ENCODE measurements at regions not wholly inside any gene's neighbourhood (a gene's known extent, or its start where the extent isn't known, plus 50 kb on each side); places are given as distances from the start of the nearest gene placed in this dataset.

GRCh38 chr17:52482271-52482670, 323.8 kb upstream of the CA10 start:
- Histone ChIP-seq H4K20me1 (ENCODE audit: insufficient read depth) (no peaks in the 10 kb centered on the region), H3K9me2 (no peaks in the 10 kb centered on the region), H3K27me3 (ENCODE audit: insufficient read depth) (no peaks in the 10 kb centered on the region), H3K9me3 (peaks cover 4% of the 10 kb centered on the region; the same call in 1 of the 2 replicates), H2AFZ (ENCODE audit: low read depth) (no peak overlapping the region), H3K79me2 (ENCODE audit: insufficient read depth) (no peaks in the 10 kb centered on the region), H3F3A (replicated peaks; ENCODE audit: insufficient read depth) (no peaks in the 10 kb centered on the region), H3K4me2 (no peak overlapping the region), H3K36me3 (replicated peaks in 1 of 2; ENCODE audit: control insufficient read depth in 1 of 2, insufficient read depth in 2 of 2, low read length in 1 of 2) (no peaks in the 10 kb centered on the region), H3K9ac (no peak overlapping the region), H3K4me1 (ENCODE audit: control insufficient read depth in 1 of 2, insufficient read depth in 2 of 2, low read depth in 1 of 2, low read length in 1 of 2) (no peaks in the 10 kb centered on the region), H3K27ac (ENCODE audit: low read depth in 2 of 2, low read length in 1 of 2) (no peak overlapping the region), H3K4me3 (ENCODE audit: low read depth in 2 of 2, low read length in 1 of 2) (no peak overlapping the region)
- ChIA-PET CTCF (no interaction called here), POLR2A (no interaction called here)
- 11% methylated on average over 3 of the region's 3 CpGs for WGBS (ENCODE audit: low lambda C conversion rate)
- DNase-seq = no peak
- TF ChIP-seq RFX5 (IDR thresholded peaks at IDR 0.05; ENCODE audit: low read length) (no peak), SMC3 (IDR thresholded peaks at IDR 0.05; ENCODE audit: low read depth, low read length) (no peak), MXI1 (IDR thresholded peaks at IDR 0.05; ENCODE audit: low read depth, low read length) (no peak), MEF2A (IDR thresholded peaks at IDR 0.05; ENCODE audit: borderline replicate concordance, low read depth) (no peak), JUND (IDR thresholded peaks at IDR 0.05) (no peak), ZBTB33 (IDR thresholded peaks at IDR 0.05; ENCODE audit: borderline replicate concordance, low read depth) (no peak), ELF1 (IDR thresholded peaks at IDR 0.05) (no peak), NFIC (IDR thresholded peaks at IDR 0.05; ENCODE audit: borderline replicate concordance) (no peak), POLR2AphosphoS5 (IDR thresholded peaks at IDR 0.05; ENCODE audit: low read depth, low read length) (no peak), USF2 (IDR thresholded peaks at IDR 0.05; ENCODE audit: borderline replicate concordance, low read depth, low read length) (no peak), FOXJ3 (CRISPR knock-in tag; IDR thresholded peaks at IDR 0.05) (no peak), EP300 (IDR thresholded peaks at IDR 0.05; ENCODE audit: borderline replicate concordance in 1 of 2, low read depth in 1 of 2, low read length in 1 of 2) (no peak)
- TF ChIP-seq, protein P1, sequence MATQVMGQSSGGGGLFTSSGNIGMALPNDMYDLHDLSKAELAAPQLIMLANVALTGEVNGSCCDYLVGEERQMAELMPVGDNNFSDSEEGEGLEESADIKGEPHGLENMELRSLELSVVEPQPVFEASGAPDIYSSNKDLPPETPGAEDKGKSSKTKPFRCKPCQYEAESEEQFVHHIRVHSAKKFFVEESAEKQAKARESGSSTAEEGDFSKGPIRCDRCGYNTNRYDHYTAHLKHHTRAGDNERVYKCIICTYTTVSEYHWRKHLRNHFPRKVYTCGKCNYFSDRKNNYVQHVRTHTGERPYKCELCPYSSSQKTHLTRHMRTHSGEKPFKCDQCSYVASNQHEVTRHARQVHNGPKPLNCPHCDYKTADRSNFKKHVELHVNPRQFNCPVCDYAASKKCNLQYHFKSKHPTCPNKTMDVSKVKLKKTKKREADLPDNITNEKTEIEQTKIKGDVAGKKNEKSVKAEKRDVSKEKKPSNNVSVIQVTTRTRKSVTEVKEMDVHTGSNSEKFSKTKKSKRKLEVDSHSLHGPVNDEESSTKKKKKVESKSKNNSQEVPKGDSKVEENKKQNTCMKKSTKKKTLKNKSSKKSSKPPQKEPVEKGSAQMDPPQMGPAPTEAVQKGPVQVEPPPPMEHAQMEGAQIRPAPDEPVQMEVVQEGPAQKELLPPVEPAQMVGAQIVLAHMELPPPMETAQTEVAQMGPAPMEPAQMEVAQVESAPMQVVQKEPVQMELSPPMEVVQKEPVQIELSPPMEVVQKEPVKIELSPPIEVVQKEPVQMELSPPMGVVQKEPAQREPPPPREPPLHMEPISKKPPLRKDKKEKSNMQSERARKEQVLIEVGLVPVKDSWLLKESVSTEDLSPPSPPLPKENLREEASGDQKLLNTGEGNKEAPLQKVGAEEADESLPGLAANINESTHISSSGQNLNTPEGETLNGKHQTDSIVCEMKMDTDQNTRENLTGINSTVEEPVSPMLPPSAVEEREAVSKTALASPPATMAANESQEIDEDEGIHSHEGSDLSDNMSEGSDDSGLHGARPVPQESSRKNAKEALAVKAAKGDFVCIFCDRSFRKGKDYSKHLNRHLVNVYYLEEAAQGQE (IDR thresholded peaks at IDR 0.05; ENCODE audit: low read depth, low read length) = no peak
- TF ChIP-seq, protein P2, sequence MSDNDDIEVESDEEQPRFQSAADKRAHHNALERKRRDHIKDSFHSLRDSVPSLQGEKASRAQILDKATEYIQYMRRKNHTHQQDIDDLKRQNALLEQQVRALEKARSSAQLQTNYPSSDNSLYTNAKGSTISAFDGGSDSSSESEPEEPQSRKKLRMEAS (IDR thresholded peaks at IDR 0.05; ENCODE audit: low read depth) = no peak
- TF ChIP-seq, protein P3, sequence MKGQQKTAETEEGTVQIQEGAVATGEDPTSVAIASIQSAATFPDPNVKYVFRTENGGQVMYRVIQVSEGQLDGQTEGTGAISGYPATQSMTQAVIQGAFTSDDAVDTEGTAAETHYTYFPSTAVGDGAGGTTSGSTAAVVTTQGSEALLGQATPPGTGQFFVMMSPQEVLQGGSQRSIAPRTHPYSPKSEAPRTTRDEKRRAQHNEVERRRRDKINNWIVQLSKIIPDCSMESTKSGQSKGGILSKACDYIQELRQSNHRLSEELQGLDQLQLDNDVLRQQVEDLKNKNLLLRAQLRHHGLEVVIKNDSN (IDR thresholded peaks at IDR 0.05; ENCODE audit: borderline replicate concordance, low read depth) = no peak
